Brain pericyte (primary cell): ENCODE measurements at regions not wholly inside any gene's neighbourhood (a gene's known extent, or its start where the extent isn't known, plus 50 kb on each side); places are given as distances from the start of the nearest gene placed in this dataset.
"Not testable (repeated sequence)": the region's sequence is repeated elsewhere in the genome, so short reads cannot be mapped to it uniquely, and the experiment has no call there.

ENCODE experiments used
- DNase-seq: peaks from one replicate; pipeline ENCODE4 v3.0.0-alpha.2; 2012; ENCODE audit warnings: low read depth, low spot score

DNA sequence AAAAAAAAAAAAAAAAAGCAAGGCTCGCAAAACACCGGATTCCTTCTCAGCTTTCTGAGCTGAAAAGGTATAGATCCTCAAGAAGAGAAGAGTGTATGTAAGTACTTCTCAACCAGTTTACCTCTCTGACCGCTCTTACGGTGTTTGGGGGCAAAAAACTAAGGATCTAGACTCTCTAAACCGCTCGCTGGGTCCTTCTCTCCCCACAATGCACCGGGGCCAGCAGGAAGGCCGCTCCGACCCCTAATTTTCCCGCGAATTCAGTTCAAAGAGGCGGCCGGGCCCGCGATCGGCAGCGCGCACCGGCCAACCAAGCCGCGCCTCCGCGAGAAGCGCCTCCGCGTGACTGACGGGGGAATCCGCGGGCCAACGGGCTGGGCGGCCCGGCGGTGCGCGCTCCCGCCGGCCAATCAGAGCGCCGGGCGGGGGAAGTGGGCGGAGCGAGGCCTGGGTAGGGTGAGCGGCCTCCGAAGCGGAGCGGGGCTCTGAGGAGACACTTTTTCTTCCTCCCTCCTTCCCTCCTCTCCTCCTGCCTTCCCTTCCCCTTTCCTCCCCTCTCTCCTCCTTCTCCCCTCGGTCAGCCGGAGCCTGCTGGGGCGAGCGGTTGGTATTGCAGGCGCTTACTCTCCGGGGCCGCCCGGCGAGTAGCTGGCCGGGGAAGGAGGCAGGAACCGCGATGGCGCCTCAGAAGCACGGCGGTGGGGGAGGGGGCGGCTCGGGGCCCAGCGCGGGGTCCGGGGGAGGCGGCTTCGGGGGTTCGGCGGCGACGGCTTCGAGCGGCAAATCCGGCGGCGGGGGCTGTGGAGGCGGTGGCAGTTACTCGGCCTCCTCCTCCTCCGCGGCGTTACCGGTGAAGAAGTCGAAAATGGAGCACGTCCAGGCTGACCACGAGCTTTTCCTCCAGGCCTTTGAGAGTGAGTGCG lies 93.0 kb downstream of the CRLF3 start:
- DNase-seq, result peak; percentile 66

DNA sequence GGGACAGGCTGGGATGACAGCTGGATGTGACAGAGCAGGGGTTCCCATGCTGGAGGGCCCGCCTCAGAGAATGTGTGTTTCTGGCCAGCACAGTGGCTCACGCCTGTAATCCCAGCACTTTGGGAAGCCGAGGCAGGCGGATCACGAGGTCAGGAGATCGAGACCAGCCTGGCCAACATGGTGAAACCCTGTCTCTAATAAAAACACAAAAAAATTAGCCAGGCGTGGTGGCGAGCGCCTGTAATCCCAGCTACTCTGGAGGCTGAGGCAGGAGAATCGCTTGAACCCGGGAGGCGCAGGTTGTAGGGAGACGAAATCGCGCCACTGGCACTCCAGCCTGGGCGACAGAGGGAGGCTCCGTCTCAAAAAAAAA lies 93.7 kb downstream of the CRLF3 start:
- DNase-seq, result not testable (repeated sequence)

DNA sequence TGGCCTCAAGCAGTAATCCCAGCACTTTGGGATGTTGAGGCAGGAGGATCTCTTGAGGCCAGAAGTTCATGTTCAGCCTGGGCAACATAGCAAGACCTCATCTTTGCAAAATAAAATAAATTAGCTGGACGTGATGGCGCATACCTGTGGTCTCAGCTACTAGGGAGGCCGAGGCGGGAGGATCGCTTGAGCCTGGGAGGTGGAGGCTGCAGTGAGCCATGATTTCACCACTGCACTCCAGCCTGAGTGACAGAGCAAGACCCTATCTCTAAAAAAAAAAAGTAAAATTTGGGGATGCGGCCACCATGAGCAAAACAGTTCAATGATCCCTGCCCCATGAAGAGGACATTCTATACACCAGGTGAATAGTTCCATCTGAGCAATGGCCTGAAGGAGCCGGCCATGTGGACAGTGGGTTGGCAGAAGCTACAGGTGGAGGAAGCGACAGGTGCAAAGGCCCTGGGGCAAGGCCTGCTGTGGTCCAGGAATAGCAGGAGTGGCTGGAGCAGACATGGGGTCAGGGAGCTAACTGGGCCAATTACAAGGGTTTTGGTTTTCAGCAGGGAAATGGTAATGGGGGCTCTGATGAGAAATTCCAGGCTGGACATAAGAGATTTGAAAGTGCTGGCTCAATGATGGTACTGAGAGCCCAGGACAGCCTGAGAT lies 94.2 kb downstream of the CRLF3 start:
- not testable (repeated sequence) for DNase-seq

DNA sequence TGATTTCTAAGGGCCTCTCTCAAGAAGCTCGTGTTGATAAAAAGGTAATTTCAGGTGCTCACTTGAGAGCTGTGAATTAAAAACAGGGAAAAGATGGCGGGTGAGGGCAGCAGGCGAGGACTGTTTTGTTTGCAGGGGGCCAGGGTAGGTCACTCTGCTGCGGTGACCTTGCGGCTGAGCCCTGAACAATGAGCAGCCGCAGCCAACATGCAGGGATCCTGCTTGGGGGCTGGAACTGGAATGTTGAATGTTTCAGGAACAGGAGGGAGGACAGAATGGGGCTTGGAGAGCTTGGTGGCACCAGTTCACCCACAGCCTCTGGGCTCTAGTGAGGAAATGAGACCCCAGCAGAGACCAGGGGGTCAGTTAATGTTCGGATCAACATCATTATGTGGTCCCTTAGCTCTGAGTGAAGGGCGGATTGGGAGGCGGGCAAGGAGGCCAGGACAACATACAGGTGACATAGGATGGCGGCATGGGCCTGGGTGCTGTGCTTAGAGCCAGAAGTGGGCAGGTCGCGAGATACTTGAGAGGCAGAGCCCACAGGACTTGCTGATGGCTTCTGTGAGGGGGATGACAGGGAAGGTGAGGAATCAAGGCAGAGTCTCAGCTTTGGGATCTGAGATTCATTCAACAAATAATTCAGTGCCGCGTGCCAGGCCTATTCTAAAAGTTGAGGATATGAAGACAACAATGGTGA lies 94.9 kb downstream of the CRLF3 start:
- not testable (repeated sequence) for DNase-seq

DNA sequence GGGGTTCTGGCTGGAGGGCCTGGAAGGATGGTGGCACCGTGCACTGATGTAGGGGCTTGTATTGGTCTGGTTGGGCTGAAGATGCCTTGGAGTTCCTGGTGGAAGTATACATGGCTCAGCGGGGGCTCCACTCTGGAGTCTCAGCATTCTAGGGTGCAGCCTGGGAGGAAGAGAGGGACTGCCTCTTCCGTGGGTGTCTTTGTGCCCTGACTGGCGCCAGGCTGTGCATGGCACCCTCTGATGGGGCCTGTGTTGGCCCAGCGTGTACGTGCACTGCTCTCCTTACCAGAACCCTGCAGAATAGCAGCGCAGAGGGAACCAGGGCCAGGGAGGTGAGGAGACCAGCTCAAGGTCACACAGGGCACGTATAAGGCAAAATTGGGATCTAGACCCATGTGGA lies 97.0 kb downstream of the CRLF3 start:
- DNase-seq, result not testable (repeated sequence)

DNA sequence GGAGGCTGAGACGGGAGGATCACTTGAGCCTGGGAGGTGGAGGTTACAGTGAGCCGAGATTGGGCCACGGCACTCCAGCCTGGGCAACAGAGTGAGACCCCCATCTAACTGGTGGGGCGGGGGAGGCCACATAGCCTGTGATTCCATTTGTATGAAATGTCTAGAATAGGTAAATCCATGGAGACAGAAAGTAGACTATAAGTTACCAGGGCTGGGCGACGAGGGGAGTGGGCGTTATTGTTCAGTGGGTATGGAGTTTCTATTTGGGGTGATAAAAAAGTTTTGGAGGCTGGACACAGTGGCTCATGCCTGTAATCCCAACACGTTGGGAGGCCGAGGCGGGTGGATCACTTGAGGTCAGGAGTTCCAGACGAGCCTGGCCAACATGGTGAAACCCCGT lies 97.8 kb downstream of the CRLF3 start:
- DNase-seq, result not testable (repeated sequence)

DNA sequence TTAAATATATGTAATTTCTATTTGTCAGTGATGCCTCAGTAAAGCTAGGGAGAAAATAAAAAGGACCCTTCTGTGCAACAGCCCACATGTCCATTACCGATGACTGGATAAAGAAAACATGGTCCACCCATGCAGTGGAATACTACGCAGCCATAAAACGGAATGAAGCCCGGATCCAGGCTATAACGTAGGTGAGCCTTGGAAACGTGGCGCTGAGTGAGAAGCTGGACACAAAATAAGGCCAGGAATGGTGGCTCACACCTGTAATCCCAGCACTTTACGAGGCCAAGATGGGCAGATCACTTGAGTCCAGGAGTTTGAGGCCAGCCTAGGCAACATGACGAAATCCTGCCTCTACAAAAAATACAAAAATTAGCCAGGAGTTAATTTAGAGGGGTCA lies 98.2 kb downstream of the CRLF3 start:
- DNase-seq, result not testable (repeated sequence)

DNA sequence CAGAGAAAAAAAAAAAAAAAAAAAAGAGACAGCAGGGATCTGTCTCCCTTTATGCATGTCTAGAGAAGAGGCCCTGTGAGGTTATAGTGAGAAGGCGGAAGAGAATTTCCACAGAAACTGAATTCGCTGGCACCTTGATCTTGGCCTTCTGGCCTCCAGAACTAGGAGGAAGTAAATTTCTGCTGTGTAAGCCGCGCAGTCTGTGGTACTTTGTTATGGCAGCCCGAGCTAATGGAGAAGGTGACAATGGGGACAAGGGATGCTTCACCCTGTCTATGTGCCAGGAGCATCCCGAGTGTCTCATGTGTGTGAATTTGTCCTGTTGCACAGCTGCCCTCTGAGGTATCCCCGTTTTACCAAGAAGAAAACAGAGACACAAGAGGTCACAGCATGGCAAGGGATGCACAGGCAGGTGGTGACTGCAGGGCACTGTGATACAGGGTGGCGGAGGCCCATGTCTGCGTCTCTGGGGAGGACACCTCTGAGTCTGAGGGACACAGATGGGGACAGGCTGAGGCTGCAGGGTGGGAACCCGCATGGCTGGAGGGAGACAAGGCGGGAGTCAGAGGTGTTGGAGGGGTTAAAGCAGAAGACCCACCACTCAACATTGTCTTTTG lies 100.3 kb downstream of the CRLF3 start:
- DNase-seq, result not testable (repeated sequence)

DNA sequence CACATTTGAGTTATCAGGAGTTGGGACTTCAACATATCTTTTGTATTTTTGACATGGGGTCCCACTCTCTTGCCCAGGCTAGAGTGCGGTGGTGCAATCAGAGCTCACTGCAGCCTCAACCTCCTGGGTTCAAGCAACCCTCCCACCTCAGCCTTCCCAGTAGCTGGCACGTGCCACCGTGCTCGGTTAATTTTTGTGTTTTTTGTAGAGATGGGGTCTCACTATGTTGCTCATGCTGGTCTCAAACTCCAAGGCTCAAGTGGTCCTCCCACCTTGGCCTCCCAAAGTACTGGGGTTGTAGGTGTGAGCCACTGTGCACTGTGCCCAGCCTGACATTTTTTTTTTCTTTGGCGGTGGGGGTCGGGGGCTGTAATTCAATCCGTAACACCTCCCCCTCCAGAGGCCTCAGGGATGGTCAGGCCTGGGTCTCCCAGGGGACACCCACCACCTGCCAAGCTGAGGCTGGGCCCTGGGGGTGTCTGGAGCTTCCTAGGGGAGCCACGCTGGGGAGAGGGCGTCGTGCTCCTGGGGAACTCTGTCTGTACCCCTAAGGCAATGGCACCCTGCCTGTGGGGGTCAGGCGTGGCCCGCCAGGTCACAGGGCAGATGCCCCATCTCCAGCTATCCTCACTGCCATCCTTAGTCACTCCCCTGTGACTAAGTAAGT lies 102.2 kb downstream of the CRLF3 start:
- DNase-seq, result not testable (repeated sequence)

DNA sequence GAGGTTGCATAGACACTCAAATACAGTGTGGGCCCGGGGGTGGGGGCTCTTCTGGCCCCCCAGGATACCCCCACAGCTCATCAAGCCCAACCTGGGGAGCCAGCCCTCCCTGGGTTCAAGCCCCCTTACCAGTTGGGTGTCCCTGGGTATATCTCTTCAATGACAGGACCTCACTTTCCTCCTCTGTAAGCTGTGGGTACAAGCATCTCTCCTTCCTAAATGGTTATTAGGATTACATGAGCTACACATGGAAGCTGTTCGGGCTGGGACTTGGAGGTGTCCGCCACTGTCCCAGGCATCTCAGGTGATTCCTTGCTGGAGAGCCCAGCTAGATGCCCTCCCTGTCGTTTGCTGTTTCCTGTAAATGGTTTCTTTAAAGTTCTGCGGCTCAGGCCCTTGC lies 103.5 kb downstream of the CRLF3 start:
- not testable (repeated sequence) for DNase-seq

DNA sequence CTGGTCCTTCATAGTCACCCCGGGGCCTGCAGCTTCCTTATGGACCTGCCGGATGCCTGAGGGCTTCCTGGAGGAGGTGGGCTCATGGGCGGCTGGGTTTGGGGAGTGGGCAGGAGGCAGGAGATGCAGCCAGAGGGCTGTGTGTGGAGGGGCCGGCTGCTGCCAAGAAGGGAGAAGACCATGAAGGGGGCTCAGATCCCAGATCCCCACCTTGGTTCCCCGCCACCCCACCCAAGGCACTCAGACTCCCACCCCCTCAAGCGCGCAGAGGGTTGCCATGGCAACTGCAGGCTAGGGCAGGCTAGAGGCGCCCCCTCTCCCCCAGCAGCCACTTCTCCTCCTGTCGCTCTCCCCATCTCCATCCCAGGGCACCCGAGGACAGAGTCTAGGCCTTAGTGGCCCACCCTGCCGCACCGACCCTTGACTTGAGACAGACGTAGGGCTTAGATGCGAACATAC lies 104.5 kb downstream of the CRLF3 start:
- no peak for DNase-seq

DNA sequence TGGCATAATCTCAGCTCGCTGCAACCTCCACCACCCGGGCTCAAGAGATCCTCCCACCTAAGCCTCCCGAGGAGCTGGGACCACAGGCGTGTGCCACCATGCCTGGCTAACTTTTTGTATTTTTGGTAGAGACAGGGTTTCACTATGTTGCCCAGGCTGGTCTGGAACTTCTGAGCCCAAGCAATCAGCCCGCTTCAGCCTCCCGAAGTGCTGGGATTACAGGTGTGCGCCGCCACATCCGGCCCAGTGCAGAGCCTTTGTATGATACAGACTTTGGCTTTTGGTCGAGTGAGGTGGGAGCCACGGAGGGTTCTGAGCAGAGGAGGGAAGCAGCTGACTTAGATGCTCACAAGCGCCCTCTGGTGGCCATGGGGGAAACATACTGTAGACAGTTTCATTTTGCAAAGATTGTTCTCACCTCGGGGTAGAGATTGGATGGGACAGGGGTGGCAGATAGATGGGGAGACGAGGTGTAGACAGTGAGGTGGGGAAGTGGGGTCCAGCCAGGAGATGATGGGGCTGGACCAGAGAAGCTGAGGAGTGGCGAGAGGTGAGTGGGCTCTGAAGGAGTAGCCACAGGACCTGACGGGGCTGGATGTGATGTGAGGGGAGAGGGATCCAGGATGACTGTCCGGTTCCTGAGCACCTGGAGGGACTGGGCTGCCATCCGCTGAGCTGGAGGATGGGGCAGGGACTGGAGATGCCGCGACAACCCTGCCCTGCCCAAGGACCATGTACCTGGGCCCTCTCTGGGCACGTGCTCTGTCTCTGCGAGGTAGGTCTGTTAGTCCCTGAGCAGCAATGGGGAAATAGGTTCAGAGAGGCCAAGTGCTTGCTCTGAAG lies 105.1 kb downstream of the CRLF3 start:
- not testable (repeated sequence) for DNase-seq

DNA sequence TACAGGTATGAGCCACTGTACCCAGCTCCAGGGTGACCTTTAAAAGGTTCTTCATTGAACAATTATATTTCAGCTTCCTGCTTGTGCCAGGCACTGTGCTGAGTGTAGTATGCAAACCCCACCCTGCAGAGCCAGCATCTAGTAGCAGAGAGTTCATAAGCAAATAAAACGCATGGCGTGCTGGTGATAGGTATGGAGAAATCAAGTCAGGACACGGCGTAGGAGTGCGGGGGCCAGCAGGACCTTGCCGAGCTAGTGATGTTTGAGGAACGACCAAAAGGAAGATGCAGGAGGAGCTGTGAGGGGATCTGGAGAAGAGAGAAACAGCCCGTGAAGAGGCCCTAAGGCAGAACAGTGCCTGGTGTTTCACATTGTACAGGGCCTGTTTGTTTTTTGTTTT lies 105.8 kb downstream of the CRLF3 start:
- not testable (repeated sequence) for DNase-seq

DNA sequence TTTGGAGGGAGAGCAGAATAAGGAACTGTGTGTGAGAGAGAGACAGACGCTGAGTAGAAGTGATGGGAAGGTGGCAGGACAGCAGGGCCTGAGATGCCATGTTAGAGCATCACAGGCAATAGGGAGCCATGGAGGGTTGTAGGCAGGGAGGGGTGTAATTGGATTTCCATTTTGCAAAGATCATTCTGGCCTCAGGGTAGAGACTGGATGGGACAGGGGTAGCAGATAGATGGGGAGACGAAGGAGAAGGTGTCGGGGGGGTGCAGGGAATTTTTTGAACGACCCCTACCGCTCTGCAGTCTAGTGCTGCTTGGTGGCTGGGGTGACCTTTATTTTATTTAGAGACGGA lies 106.4 kb downstream of the CRLF3 start:
- DNase-seq, result not testable (repeated sequence)

DNA sequence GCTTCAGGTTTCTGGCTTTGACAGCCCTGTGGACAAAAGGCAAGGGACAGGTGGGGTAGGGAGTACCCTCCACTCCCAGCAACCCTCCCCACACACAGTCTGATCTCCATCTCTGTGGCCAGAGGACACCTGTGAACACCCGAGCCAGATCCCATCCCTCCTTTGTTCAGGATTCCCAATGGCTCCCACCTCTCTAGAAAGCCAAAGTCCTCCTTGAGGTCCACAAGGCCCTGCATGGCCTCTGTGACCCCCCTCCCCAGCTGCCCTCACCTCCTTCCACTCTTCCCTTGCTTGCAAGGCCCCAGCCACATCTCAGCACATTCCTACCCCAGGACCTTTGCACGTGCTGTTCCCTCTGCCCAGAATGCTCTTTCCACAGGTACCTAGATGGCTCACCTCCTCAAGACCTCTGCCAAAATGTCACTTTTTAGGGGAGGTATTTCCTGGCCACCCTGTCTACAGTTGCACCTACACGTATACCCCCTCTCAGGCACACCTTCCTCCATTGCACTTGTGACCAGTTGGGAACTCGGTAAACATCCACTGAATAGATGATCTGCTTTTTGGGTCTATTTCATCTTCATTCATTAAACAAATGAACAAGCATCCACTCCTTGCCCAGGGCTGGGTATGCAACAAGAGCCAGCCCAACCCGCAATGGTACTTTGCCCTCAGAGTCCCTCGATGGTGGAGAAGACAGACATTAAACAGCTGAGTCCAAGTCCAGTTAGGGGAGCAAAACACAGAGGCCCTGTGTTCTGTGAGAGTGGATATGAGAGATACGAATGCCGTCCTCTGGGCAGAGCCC lies 107.0 kb downstream of the CRLF3 start:
- no peak for DNase-seq

DNA sequence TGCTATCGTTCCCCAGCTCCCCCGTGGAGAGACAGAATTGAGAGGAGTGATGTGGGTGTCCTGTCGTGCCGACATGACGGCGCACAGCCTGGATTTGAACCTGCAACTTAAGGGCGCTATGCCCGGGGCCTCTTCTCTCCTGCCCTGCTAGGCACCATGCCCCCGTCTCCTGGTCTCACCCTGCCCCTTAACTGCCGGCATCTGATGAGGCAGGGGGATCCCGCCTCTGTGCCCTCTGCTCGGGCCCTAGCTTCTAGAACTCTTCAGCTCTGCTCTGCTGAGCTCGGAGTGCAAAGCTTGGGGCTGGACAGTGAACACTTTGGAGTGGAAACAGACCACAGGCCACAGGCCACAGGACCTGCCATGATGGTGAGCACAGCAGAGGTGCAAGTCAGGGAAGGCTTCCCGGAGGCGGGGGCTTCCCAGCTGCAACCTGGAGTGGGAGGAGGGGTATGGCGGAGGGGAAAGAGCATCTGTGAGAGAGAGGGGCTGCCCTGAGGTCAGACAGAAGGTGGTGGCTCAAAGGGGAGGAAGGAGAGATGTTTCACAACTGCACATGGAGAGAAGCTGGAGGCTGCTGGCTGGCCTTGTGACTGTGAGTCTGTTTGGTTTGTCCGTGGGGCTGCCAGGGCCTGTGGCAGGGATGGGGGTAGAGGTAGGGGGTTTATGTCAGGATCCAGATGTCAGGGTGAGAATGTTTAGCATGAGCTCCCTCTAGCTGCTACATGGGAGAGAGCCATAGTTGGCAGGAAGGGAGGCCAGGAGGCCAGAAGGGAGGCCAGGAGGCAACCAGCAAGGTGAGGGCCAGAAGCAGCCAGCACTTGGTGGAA lies 107.8 kb downstream of the CRLF3 start:
- DNase-seq, result no peak

DNA sequence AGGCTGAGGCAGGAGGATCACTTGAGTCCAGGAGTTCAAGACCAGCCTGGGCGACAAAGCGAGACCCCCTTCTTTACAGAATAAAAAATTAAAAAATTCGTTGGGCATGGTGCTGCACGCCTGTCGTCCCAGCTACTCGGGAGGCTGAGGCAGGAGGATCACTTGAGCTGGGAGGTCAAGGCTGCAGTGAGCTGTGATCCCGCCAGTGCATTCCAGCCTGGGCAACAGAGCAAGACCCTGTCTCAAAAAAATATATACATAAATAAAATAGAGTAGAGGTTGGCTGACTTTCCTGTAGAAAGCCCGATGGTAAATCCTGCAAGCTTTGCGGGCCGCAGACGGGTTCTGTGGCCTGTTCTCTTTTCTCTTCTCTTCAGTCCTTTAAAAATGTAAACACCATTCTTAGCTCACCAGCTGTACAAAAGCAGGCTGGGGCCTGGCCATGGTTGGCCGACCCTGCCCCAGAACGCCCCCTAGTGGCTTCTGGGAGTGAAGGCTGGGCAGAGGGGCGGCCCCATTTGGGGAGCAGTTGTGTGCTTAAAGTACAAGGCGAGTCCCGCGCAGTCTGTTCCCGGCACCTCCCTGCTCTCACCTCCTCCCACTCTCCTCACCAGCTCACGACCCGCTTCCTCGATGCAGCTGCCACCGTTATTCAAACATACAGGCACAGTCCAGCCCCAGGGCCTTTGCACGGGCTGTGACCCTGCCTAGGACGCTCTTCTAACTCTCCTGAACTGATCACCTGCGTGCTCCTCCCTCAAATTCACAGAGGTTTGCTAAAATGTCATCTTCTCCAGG lies 109.5 kb downstream of the CRLF3 start:
- not testable (repeated sequence) for DNase-seq

DNA sequence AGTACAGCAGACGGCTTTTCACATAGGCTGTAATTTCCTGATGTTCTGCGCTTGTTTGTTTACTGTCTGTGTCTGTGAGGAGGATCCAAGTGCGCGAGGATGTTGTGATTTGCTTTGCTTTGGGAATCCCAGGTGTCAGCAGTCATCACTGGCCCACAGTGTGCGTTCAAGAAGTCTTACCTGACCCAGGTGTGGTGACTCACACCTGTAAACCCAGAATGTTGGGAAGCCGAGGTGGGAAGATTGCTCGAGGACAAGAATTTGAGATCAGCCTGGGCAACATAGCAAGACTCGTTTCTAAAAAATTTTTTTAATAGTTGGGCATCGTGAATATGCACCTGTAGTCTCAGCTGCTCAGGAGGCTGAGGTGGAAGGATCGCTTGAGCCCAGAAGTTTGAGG lies 110.7 kb downstream of the CRLF3 start:
- not testable (repeated sequence) for DNase-seq
